ENCODE measurements at regions not wholly inside any gene's neighbourhood (a gene's known extent, or its start where the extent isn't known, plus 50 kb on each side); places are given as distances from the start of the nearest gene placed in this dataset.

DNA sequence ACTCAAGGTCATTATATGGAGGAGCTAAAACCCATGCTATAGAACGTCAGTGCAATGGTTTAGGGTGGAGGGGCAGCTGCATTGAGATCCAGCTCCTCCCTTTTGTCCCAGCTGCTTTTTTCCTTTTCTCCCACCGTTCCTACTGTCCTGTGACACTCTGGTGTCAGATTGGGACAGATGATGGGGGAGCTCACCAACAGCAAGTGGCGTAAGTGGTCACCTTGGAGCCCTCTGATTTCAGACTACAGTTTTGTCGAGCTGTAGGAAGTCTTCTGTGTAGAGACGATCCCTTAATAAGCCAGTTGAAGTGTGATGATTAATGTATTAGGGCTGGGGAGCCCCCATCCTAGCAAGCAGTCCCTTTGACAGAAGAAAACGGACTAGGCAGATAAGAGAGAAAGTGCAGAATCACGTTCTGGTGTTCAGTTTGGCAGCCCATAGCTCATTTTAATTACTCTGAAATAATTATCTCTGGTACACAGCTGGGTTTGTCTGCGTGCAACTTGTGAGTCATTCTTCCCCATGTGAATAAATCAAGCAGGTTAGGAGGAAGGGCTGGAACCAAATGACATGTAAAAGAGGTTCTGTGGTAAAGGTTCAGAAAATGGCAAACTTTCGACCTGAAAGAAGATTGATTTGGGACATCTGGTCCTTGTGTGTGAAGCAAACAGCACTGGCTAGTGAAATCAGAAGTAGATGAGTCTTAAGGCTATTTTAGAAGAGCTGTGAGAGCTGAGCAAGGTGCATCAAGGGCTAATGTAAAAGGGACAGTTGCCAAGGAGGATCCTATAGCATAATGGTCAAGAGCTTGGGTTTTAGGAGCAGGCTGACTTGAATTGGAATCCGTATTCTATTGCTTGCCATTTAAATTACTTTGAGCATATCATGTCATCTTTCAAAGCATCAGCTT is 241.4 kb downstream of the EDEM1 start:
- DNase-seq (ENCODE audit: low read depth), result no peak

DNA sequence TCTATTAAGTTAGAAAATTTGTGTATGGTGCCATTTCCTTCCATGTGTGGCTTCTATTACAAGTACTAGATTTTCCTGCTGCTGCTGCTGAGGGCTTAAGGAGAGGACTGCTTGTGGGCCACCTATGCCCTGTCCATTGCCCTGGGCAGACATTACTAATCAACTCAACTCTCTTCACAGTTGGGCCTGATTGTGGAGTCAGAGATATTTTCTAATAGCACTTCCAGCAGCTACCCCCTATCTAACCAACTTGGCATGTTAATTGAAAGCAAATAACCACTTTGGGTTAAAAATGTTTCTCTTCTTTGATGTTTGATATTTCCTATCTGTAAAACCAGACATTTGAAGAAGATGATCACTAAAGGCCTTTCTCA is 242.0 kb downstream of the EDEM1 start:
- no peak for DNase-seq (ENCODE audit: low read depth)

DNA sequence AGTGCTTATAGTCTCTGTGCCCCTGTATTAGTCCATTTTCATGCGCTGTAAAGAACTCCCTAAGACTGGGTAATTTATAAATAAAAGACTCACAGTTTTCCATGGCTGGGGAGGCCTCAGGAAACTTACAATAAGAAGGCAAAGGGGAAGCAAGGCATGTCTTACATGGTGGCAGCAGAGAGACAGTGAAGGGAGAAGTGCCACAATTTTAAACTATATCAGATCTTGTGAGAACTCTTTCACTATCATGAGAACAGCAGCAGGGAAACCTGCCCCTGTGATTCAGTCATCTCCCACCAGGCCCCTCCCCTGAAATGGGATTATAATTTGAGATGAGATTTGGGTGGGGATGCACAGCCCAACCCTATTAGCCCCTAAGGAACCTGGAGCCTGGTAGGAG is 243.2 kb downstream of the EDEM1 start:
- DNase-seq (ENCODE audit: low read depth), result no peak

DNA sequence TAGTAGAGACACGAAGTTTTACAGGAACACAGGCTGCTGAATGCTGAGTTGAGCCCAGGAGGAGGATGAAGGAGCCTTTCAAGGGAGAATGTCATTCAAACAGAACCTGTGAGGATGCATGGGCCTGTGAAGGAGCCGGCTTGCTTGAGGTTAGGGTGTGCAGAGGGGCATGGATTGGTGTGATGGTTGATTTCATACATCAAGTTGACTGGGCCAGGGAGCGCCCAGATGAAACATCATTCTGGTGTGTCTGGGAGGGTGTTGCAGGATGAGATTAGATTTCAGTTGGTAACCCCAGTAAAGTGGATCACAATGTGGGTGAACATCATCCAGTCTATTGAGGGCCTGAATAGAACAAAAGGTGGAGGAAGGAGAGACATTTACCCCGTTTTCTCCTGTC is 243.6 kb downstream of the EDEM1 start:
- no peak for DNase-seq (ENCODE audit: low read depth)

DNA sequence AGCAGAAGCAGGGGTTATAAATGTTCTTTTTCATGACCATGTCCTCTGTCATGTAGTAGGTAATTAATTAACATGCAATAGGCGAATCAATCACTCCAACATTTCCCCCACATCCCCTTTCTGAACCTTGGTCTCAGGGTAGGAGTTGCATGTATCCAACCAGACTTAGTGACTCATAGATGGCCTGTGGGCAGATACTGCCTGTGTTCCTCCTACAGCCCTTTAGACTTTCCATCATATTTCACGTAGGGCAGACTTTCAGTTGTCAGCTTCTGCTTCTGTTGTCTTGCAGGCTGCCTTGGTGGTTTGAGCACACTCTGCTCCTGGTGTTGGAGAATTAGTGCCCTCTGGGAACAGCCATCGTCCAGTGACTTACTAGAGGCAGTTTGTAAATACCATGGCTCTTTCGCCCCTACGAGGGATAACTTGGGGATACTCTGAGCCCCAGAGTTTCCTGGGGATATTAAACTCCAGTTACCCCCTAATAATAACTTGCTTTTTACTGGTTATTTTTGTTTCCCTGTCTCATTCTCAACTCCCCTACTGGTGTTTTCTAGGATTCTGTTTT is 244.4 kb downstream of the EDEM1 start:
- DNase-seq (ENCODE audit: low read depth), result no peak

DNA sequence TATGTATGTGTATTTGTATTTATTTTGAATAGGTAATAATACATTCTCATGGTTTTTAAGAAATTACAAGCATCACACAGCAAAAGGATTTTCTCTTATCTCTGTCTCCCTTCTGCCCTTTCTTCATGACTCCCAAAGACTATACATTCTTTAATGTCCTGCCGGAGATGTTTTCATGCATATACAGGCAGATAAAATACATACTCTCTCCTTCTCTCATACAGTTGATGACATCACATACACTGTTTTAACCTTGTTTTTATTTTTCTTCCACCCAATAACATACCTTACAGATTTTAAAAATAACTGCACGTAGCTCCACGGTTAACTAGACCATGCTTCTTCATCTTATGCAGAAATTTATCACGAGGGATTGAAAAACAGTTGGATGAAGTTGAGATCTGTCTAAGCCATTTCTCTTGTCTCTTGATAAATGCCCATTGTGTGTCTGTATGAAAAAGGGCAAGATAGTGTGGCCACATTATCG is 249.8 kb downstream of the EDEM1 start:
- no peak for DNase-seq (ENCODE audit: low read depth)

DNA sequence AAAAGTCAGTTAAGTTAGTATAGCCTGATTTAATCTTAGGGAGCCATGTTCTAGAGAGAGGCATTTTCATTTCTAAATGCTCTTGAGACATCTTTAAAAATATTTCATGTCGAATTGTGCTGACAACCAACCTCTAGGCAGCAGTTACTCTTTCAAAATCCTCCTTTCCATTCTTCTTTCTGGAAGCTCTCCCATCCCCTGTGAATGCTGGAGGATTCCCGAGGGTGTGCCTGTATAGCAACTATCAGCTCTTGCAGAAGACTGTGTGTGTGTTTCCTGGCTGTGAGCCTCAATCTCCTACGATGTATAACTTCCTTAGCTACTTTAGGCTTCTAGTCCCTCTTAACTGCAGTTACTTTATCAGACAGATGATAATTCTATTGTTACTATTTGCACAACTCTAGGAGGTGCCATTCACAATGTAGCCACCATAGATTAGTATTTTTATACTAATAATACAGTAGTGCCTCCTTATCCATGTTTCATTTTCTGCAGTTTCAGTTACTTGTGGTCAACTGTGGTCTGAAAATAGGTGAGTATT is 250.3 kb downstream of the EDEM1 start:
- no peak for DNase-seq (ENCODE audit: low read depth)

DNA sequence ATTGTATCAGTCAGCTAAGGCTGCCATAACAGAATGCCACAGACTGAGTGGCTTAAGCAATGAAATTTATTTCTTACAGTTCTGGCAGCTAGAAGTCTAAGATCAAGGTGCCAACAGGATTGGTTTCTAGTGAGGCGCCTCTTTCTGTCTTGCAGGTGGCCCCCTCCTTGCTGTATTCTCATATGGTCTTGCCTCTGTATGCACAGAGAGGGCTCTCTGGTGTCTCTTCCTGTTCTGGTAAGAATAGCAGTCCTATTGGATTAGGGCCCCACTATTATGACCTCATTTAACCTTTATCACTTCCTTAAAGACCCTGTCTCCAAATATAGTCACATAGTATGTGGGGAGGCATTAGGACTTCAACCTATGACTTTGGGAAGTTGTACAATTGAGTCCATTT is 253.9 kb downstream of the EDEM1 start:
- DNase-seq (ENCODE audit: low read depth), result no peak

DNA sequence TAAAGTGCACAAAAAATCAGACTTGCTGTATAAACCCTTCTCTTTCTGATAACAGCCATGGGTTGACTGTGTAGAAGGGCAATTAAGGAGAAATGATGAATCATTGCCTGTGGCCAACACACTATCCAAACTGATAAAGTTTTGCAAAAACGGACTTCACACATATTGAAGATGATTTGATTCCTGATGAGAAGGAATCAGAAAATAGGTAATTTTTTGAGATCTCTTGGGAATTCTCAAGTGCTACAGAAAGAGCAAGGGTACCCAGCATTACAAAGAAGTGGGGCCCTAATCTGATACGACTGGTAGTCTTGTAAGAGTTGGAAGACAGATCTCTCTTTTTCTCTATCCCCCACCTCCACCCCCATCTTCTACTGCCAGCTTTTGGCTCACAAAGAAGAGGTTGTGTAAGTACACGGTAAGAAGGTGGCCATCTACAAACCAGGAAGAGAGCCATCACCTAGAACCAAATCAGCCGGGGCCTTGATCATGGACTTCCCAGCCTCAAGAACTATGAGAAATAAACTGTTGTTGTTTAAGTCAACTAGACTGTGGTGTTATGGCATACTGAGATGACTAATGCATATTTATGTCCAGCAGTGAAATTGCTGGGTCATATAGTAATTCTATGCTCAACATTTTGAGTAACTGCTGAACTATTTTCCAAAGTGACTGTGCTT is 254.7 kb downstream of the EDEM1 start:
- DNase-seq (ENCODE audit: low read depth), result no peak

DNA sequence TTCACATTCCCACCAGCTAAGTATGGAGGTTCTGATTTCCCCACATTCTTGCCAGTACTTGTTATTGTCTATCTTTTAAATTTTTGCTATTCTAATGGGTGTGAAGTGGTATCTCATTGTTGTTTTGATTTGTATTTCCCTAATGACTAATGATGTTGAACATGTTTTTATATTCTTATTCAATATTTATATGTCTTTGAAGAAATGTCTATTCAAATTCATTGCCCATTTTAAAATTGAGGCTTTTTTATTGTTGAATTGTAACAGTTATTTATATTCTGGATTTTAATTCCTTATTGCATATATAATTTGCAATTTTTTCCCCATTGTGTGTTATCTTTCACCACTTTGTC is 255.3 kb downstream of the EDEM1 start:
- no peak for DNase-seq (ENCODE audit: low read depth)

DNA sequence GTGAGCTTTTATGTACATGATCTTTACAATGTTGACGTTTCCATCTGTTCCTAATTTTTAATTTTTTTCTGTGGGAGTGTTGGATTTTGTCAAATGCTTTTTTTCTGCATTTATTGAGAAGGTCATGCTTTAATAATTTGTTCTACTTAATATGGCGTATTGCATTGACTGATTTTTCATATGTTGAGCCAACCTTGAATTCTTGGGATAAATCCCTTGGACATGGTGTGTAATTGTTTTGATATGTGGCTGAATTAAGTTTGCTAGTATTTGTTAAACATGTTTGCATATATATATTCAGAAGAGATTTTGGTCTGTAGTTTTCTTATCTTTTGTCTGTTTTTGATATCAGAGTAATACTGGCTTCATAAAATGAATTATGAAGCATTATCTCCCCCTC is 256.7 kb downstream of the EDEM1 start:
- no peak for DNase-seq (ENCODE audit: low read depth)

DNA sequence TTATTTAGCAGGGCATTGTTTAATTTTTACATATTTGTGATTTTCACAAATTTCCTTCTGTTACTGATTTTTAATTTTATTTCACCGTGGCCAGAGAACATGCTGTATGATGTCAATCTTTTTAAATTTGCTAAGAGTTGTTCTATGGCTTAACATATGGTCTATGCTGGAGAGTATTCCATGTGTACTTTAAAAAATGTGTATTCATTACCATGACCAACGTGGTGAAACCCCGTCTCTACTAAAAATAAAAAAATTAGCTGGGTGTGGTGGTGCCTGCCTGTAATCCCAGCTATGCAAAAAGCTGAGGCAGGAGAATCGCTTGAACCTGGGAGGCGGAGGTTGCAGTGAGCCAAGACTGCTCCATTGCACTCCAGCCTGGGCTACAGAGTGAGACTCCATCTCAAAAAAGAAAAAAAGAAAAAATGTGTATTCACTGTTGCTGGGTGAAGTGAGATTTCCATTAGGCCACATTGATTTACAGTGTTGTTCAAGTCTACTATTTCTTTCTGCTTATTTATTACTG is 258.2 kb downstream of the EDEM1 start:
- DNase-seq (ENCODE audit: low read depth), result no peak

DNA sequence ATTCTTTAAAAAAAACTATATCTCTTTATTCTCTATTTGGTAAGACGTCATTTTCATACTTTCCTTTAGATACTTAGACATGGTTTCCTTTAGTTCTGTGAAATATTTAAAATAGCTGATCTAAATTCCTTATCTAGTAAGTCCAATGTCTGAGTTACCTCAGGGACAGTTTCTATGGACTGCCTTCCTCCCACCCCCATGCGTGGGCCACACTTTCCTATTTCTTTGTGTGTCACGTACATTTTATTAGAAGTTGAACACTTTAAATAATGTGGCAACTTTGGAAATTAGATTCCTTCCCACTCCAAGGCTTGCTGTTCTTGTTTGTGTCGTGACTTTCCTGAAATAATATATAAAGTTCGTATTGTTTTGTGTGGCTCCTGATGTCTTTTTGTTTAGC is 260.7 kb downstream of the EDEM1 start:
- no peak for DNase-seq (ENCODE audit: low read depth)

DNA sequence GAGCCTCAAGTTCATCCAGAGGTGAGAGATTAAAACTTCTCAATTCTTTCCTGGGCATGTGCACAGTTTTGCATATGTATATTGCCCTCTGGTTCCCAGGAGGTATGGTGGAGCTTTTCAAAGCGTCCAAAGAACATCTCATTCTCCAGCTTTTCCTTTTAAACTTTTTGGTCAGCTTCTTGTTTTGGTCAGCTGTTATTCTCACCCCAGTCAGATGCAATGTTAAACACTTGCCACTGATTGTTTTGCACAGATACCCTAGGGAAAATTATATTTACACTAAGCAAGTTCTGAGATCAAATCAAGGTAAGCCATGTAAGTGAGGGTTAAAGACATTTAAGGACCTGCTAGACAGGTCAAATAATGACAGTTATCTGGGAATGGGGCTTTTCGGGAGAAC is 261.3 kb downstream of the EDEM1 start:
- DNase-seq (ENCODE audit: low read depth), result no peak

DNA sequence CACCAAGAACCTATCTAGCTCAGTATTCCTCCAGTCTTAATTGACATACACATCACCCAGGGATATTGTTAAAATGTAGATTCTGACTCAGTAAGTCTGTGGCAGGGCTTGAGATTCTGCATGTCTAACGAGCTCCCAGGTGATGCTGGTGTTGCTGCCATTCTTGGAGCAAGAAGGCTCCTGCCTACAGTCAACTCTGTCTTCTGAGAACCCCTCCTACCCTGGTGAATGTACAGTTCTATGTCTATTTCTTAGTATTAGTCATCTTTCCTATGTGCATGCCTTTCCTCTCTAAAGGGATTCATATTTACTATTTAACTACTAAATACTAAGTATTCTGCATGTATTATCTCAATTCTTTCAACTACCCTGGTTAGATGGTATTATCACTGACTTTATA is 268.7 kb downstream of the EDEM1 start:
- no peak for DNase-seq (ENCODE audit: low read depth)

DNA sequence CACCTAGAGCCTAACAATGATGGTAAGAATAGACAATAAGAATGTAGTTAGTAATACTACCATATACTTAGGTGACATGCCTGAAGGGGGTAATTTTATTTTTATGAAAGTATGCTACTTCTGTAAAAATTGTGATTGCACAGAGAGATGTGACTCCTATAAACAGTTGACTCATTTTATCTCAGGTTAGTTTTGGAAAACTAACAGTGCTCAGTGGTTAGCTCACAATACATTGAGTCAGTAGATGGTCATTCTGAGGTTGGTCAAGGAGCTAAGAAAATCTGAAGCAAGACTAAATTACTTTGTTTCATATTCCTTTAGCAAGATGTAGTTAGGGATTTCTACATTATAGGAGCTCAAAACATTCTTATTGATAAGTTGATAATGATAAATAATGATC is 271.0 kb downstream of the EDEM1 start:
- no peak for DNase-seq (ENCODE audit: low read depth)

DNA sequence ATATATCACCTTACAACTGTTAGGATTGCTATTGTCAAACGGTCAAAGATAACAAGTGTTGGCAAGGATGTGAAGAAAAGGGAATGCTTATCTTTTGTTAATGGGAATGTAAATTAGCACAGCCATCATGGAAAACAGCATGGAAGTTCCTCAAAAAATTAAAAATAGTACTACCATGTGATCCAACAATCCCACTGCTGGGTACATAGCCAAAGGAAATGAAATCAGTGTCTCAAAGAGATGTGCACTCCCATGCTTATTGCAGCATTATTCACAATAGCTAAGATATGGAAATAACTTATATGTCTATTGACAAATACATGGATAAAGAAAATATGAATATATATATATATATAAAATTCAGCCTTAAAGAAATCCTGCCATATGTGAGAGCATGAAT is 274.6 kb downstream of the EDEM1 start:
- DNase-seq (ENCODE audit: low read depth), result no peak

DNA sequence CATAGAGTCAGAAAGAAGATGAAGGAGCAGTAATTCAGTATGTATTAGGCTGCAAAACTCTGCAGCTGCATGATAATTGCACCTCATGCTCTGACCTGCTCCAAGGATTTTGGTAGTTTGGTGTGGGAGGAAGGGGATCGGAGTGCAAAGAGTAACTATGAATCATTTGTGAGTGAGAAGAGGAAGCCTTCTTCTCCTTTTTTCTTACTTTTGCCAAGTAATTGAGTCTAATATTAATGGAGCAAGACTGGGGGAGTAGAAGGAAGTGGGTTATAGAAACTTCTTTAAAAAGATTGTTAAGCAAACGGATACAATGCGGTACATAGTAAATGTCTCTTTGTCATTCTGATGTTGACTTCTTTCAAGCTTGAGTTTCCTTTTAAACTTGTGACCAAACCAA is 276.5 kb downstream of the EDEM1 start:
- DNase-seq (ENCODE audit: low read depth), result no peak

DNA sequence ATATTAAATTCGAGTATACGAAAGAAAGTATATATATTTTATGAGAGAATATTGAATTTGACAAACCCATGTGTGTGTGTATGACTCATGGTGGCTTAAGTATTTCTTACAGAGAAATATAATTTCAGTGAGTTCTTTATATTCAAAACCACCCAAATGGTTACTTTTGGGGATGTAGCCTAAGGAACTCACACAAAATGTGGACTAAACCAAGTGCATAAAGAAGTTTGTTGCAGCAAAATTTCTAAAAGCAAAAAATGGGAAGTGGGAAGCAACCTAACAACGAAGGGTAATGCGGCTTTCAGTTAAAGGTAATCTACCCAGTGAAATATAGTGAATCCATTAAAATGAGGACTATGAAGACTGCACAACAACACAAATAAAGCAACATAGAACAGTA is 277.1 kb downstream of the EDEM1 start:
- no peak for DNase-seq (ENCODE audit: low read depth)

DNA sequence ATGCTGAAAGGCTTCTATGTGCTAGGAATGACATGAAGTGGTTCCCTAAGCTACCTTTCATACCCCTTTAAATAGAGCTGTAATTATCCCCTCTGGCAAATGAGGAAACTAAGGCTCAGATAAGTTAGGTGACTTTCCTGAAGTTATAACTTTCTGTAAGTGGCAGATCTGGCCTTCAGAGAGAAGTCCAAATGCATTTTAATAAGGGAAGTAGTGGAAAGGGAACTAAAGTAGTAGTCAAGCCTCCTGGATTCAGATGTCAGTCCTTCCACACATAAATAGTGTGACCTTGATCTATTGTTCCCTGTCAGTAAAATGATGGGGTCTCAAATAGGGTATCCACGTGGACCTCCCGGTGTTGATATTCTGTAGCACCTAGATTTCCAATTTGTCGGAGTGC is 277.7 kb downstream of the EDEM1 start:
- no peak for DNase-seq (ENCODE audit: low read depth)

DNA sequence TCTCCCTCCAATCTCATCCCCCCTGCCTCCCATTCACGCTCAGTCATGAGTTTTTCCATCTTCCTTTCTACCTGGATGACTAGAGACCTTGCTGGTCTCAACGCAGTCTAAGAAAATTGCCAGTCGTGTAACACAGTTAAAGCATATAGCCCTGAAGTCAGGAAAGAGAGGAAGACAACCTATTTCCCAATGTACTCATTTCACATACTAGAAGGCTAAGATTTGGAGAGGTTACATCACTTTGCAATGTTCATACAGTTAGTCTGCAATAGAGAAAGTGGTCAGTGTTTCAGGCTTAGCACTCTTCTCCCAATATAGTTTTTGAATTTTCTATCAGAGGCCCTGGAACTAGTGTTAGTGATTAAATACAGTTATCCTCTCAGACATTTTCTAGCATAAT is 278.6 kb downstream of the EDEM1 start:
- DNase-seq (ENCODE audit: low read depth), result no peak

DNA sequence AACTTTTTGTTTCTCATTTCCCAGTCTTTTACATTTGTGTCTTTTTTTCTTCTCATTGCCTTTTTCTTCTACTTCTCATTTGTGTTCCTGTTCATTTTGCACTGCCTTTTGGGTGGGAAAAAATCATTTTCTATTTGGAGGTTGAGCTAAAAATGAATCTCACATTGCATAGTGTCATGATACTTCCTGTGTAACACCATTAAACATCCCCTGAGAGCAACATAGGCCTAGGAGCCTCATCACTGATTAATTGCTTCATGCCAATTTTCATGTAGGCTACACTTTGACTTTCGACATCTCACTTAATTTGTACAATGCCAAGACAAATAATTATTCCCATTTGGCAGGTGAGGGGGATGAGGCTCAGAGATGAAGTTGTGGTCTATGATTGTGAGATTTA is 279.2 kb downstream of the EDEM1 start:
- no peak for DNase-seq (ENCODE audit: low read depth)

DNA sequence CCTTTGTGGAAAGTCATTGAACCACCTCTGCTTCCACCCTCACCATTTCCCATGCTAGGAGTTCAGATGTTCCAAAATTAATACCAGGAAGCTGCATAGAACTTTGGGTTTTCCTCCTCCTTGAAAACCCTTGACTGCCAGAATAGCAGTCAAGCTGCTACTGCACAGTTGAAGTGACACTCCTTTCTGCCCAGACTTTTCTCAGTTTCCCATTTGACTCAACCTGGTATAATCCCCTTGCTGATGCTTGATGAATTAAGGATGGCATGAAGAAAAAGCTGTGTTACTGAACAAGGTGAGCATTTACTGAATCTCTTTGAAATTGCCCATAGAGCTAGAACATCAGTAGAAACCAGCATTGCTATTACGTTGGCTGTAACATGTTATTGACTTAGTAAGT is 286.0 kb downstream of the EDEM1 start:
- no peak for DNase-seq (ENCODE audit: low read depth)

All from non-pigmented ciliary epithelial cell (primary cell).